Activated B cell treated with CpG ODN at 0.5 μM for 24 hours (primary cell): ENCODE measurements at regions not wholly inside any gene's neighbourhood (a gene's known extent, or its start where the extent isn't known, plus 50 kb on each side); places are given as distances from the start of the nearest gene placed in this dataset.

ENCODE experiments used
- ATAC-seq: fragments of 200-7000 bp; cut with Tn5 transposase; one replicate; pipeline ENCODE4 v1.10.0; 2021; ENCODE audit warnings: low read depth, mild to moderate bottlenecking, moderate library complexity
- CTCF ChIA-PET: fragments of 350-600 bp; sonication (Branson Sonifier 250); formaldehyde crosslinking; loops from one replicate; lab custom pipeline; 2021; ENCODE audit warnings: antibody characterized with exemption; lab: Charles Lee
- POLR2A ChIA-PET: fragments of 350-600 bp; sonication (Branson Sonifier 250); formaldehyde crosslinking; loops from one replicate; lab custom pipeline; 2021; ENCODE audit warnings: antibody characterized with exemption; lab: Charles Lee
- DNase-seq: peaks from one replicate; pipeline ENCODE4 v3.0.0; 2022
- H3K27ac Mint-ChIP-seq: one replicate; pipeline ENCODE4 v1.8.0; 2020; ENCODE audit warnings: mixed read lengths
- H3K27me3 Mint-ChIP-seq: one replicate; pipeline ENCODE4 v1.8.0; 2021; ENCODE audit warnings: mixed read lengths
- H3K36me3 Mint-ChIP-seq: one replicate; pipeline ENCODE4 v1.8.0; 2021; ENCODE audit warnings: low read depth, mixed read lengths
- H3K4me1 Mint-ChIP-seq: one replicate; pipeline ENCODE4 v1.8.0; 2021; ENCODE audit warnings: mixed read lengths
- H3K4me3 Mint-ChIP-seq: one replicate; pipeline ENCODE4 v1.8.0; 2020; ENCODE audit warnings: mild to moderate bottlenecking, mixed read lengths
- H3K9me3 Mint-ChIP-seq: one replicate; pipeline ENCODE4 v1.8.0; 2020; ENCODE audit warnings: mixed read lengths
- intact Hi-C: fragments of 100-400 bp; cut with micrococcal nuclease; formaldehyde crosslinking; loops from one replicate; pipeline ENCODE4 v1.15.1; 2024
- TF ChIP-seq, protein P1 (sequence below): fragments of 200-600 bp; IDR thresholded peaks from one replicate; pipeline ENCODE4 v1.8.0; 2022; ENCODE audit warnings: antibody characterized with exemption, mild to moderate bottlenecking

DNA sequence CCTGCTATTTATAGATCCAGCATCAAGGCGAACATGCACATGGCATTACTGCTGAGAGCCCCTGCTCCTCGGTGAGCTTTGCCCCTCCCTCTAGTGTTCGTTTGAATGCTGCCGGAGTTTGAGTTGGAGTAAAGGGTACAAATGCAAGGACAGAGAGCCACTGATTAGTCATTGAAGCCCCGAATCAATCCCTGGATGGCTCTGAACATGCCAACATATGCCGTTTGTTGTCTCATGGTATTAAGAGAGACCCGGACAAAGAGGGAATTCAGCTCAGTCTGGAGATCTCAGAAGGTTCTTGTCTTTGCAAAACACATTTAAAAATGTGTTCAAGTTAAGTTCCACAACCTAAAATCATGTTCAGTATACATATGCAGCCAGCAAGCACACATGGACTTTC, 789.2 kb upstream of the NR2F2 start:
- ATAC-seq = no peak
- intact Hi-C loops = no loop called here
- H3K4me3 Mint-ChIP-seq = no peak overlapping the region
- H3K9me3 Mint-ChIP-seq = peaks cover 4% of the 10 kb centered on the region
- H3K36me3 Mint-ChIP-seq = no peaks in the 10 kb centered on the region
- DNase-seq = no peak
- POLR2A ChIA-PET = no interaction called here
- no peaks in the 10 kb centered on the region for H3K27me3 Mint-ChIP-seq
- no peaks in the 10 kb centered on the region for H3K4me1 Mint-ChIP-seq
- H3K27ac Mint-ChIP-seq = no peak overlapping the region
- TF ChIP-seq, protein P1, sequence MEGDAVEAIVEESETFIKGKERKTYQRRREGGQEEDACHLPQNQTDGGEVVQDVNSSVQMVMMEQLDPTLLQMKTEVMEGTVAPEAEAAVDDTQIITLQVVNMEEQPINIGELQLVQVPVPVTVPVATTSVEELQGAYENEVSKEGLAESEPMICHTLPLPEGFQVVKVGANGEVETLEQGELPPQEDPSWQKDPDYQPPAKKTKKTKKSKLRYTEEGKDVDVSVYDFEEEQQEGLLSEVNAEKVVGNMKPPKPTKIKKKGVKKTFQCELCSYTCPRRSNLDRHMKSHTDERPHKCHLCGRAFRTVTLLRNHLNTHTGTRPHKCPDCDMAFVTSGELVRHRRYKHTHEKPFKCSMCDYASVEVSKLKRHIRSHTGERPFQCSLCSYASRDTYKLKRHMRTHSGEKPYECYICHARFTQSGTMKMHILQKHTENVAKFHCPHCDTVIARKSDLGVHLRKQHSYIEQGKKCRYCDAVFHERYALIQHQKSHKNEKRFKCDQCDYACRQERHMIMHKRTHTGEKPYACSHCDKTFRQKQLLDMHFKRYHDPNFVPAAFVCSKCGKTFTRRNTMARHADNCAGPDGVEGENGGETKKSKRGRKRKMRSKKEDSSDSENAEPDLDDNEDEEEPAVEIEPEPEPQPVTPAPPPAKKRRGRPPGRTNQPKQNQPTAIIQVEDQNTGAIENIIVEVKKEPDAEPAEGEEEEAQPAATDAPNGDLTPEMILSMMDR = no peak
- CTCF ChIA-PET = no interaction called here

GRCh38 chr15:95549168-95549738, 781.2 kb upstream of the NR2F2 start:
- Mint-ChIP-seq H3K27me3 (no peaks in the 10 kb centered on the region), H3K27ac (no peak overlapping the region), H3K9me3 (no peaks in the 10 kb centered on the region), H3K4me3 (no peak overlapping the region), H3K4me1 (no peaks in the 10 kb centered on the region), H3K36me3 (no peaks in the 10 kb centered on the region)
- no peak for DNase-seq
- ATAC-seq = no peak
- intact Hi-C loops = no loop called here
- ChIA-PET CTCF (no interaction called here), POLR2A (no interaction called here)
- TF ChIP-seq, protein P1 = no peak

- no peaks in the 10 kb centered on the region for H3K27me3 Mint-ChIP-seq
- TF ChIP-seq, protein P1 = no peak
- DNase-seq (no peak), ATAC-seq (no peak)
- no peaks in the 10 kb centered on the region for H3K4me1 Mint-ChIP-seq
- H3K36me3 Mint-ChIP-seq = no peaks in the 10 kb centered on the region
- ChIA-PET POLR2A (no interaction called here), CTCF (no interaction called here)
- H3K27ac Mint-ChIP-seq = no peak overlapping the region
- no peaks in the 10 kb centered on the region for H3K9me3 Mint-ChIP-seq
- intact Hi-C loops = no loop called here
- H3K4me3 Mint-ChIP-seq = no peak overlapping the region
These were observed 779.8 kb upstream of the NR2F2 start for GRCh38 chr15:95550702-95551101.

DNA sequence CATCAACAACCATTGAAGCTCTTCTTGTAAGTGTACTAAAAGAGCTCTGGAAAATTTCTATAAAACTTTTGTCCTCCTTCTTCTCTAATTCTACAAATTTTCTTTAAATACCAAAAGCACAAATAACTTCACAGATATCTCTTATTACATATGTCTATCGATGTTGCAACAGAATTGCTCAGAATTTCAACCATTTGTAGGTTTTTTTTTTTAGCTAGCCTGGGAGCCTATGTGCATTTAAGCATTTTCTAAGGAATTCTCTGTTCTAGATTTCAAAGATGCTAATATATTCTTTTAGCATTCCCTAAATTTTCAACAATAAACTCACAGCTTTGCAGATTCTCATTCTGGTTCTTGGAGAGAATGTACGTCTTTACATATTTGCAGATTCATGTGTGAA, 774.3 kb upstream of the NR2F2 start:
- intact Hi-C loops = no loop called here
- Mint-ChIP-seq H3K36me3 (no peaks in the 10 kb centered on the region), H3K27ac (no peak overlapping the region), H3K4me3 (no peak overlapping the region), H3K27me3 (no peaks in the 10 kb centered on the region), H3K4me1 (no peaks in the 10 kb centered on the region), H3K9me3 (peaks cover 5% of the 10 kb centered on the region)
- ChIA-PET POLR2A (no interaction called here), CTCF (no interaction called here)
- TF ChIP-seq, protein P1 = no peak
- no peak for DNase-seq
- no peak for ATAC-seq

DNA sequence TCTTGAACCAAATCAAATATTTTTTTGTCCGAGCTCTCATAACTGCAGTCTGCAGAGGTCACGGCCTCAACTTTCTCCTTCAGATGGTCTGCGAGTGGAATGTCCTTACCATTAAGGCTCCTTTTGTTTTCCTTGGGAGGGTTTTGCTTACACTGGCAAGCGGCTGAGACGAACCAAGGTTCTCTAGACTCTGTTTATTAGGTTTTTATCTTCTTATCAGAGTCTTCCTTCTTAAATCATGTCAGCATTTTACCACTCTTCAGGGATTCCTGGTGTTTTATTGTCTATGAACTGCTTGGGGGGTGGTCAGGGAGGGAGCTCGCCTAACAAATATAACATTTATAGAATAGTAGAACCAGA, 773.7 kb upstream of the NR2F2 start:
- ChIA-PET POLR2A (no interaction called here), CTCF (no interaction called here)
- Mint-ChIP-seq H3K27ac (no peak overlapping the region), H3K9me3 (peaks cover 5% of the 10 kb centered on the region), H3K27me3 (no peaks in the 10 kb centered on the region), H3K4me1 (no peaks in the 10 kb centered on the region), H3K36me3 (no peaks in the 10 kb centered on the region), H3K4me3 (no peak overlapping the region)
- DNase-seq (no peak), ATAC-seq (no peak)
- intact Hi-C loops = no loop called here
- TF ChIP-seq, protein P1 = no peak
